PFSK-1 (cell line): ENCODE measurements at regions not wholly inside any gene's neighbourhood (a gene's known extent, or its start where the extent isn't known, plus 50 kb on each side); places are given as distances from the start of the nearest gene placed in this dataset.

Experiments used
- POLR2AphosphoS5 ChIP-seq: IDR thresholded peaks from 2 replicates; pipeline ENCODE4 v1.6.1; 2012; ENCODE audit warnings: low read depth, mild to moderate bottlenecking, control low read depth, low read length, moderate library complexity
- SIN3A ChIP-seq: IDR thresholded peaks from 2 replicates; pipeline ENCODE4 v1.6.1; 2012; ENCODE audit warnings: mild to moderate bottlenecking, low read length, moderate library complexity, borderline replicate concordance; ENCODE audit not compliant: insufficient read depth
- TAF1 ChIP-seq: IDR thresholded peaks from 2 replicates; pipeline ENCODE4 v1.6.1; 2012; ENCODE audit warnings: low read length, control low read depth, borderline replicate concordance; ENCODE audit not compliant: insufficient read depth

DNA sequence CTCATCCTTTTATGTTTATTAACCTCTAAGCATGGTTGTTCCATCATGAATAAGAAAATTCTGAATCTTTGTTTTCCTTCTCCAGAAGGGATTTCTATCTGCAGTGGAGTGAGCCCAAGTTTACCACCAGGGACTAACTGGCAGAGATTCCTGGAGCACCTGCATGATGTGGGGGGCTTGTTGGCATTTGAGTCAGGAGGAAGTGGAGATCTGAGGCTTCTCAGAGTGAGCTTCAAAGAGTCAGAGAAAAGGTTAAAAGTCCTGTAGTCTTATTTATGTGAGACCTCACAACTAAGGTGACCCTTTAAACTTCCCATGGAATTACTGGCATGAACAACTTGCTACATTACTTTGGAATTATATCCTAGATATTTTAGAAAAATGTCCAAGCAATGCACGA lies 138.1 kb upstream of the SLC24A3 start:
- no peak for TF ChIP-seq POLR2AphosphoS5
- TF ChIP-seq SIN3A = no peak
- no peak for TF ChIP-seq TAF1
